ENCODE measurements at regions not wholly inside any gene's neighbourhood (a gene's known extent, or its start where the extent isn't known, plus 50 kb on each side); places are given as distances from the start of the nearest gene placed in this dataset.

GRCh38 chr18:45274026-45274425 lies 341.2 kb upstream of the SLC14A2 start:
- DNase-seq = no peak

GRCh38 chr18:45275367-45276113 lies 339.7 kb upstream of the SLC14A2 start:
- DNase-seq = no peak

GRCh38 chr18:45276878-45277277 lies 338.4 kb upstream of the SLC14A2 start:
- no peak for DNase-seq

- DNase-seq = no peak
Measured at GRCh38 chr18:45277908-45278307, 337.4 kb upstream of the SLC14A2 start.

- no peak for DNase-seq
Measured at GRCh38 chr18:45280481-45281276, 334.6 kb upstream of the SLC14A2 start.

GRCh38 chr18:45282101-45282812 lies 333.0 kb upstream of the SLC14A2 start:
- no peak for DNase-seq

- no peak for DNase-seq
Measured at GRCh38 chr18:45284174-45284573, 331.1 kb upstream of the SLC14A2 start.

- DNase-seq = no peak
Measured at GRCh38 chr18:45284851-45285250, 330.4 kb upstream of the SLC14A2 start.

GRCh38 chr18:45285251-45285650 lies 330.0 kb upstream of the SLC14A2 start:
- no peak for DNase-seq

- DNase-seq = no peak
Measured at GRCh38 chr18:45286431-45286830, 328.8 kb upstream of the SLC14A2 start.

- DNase-seq = no peak
Measured at GRCh38 chr18:45287531-45287930, 327.7 kb upstream of the SLC14A2 start.

- DNase-seq = no peak
Measured at GRCh38 chr18:45290364-45290763, 324.9 kb upstream of the SLC14A2 start.

GRCh38 chr18:45291621-45292615 lies 323.4 kb upstream of the SLC14A2 start:
- DNase-seq = no peak

- no peak for DNase-seq
Measured at GRCh38 chr18:45295388-45295787, 319.9 kb upstream of the SLC14A2 start.

- no peak for DNase-seq
Measured at GRCh38 chr18:45298986-45299385, 316.3 kb upstream of the SLC14A2 start.

GRCh38 chr18:45303026-45303425 lies 312.2 kb upstream of the SLC14A2 start:
- no peak for DNase-seq

GRCh38 chr18:45304558-45304957 lies 310.7 kb upstream of the SLC14A2 start:
- no peak for DNase-seq

- no peak for DNase-seq
Measured at GRCh38 chr18:45312555-45313126, 302.6 kb upstream of the SLC14A2 start.

GRCh38 chr18:45316127-45316526 lies 299.1 kb upstream of the SLC14A2 start:
- DNase-seq = no peak

- DNase-seq = no peak
Measured at GRCh38 chr18:45317948-45318640, 297.2 kb upstream of the SLC14A2 start.

- DNase-seq = no peak
Measured at GRCh38 chr18:45320724-45321123, 294.6 kb upstream of the SLC14A2 start.

All from activated T-cell treated with anti-CD3 and anti-CD28 coated beads, Interleukin-2, amount 50 U/mL, for 1 hour (primary cell).